Prostate gland (tissue), 2 donors: ENCODE measurements at regions not wholly inside any gene's neighbourhood (a gene's known extent, or its start where the extent isn't known, plus 50 kb on each side); places are given as distances from the start of the nearest gene placed in this dataset.

Source experiments
- DNase-seq: peaks from one replicate; pipeline ENCODE4 v3.0.0-alpha.2; 2019; ENCODE audit warnings: low spot score
- H3K27ac ChIP-seq, 2 donors: fragments of 200-600 bp; sonication (generic); 2 replicates each; pipeline ENCODE4 v1.5.1; 2017 to 2019
- H3K27me3 ChIP-seq: fragments of 200-600 bp; sonication (generic); replicated peaks from 2 replicates; pipeline ENCODE4 v1.5.1; 2019; ENCODE audit not compliant: insufficient read depth
- H3K36me3 ChIP-seq, 2 donors: fragments of 200-600 bp; sonication (generic); 1 replicate in 1 of 2; 2 replicates in 1 of 2; pipeline versions ENCODE4 v1.5.1 to v1.8.1; 2017 to 2019
- H3K4me1 ChIP-seq: fragments of 200-600 bp; sonication (generic); replicated peaks from 2 replicates; pipeline ENCODE4 v1.5.1; 2019
- H3K4me3 ChIP-seq, 2 donors: fragments of 200-600 bp; sonication (generic); 2 replicates each; pipeline ENCODE4 v1.5.1; 2017 to 2019
- H3K9me3 ChIP-seq: fragments of 200-600 bp; sonication (generic); 2 replicates; pipeline ENCODE4 v1.5.1; 2017
- CTCF ChIP-seq, 4 experiments: fragments of 200-600 bp in 2 of 4; fragments of 450-650 bp in 2 of 4; sonication (generic) in 2 of 4; IDR thresholded peaks; 1 replicate in 3 of 4; 2 replicates in 1 of 4; pipeline ENCODE4 v1.5.1; 2016 to 2019; ENCODE audit warnings: antibody characterized with exemption in 4 of 4, mild to moderate bottlenecking in 2 of 4, moderate library complexity in 2 of 4
- POLR2A ChIP-seq: fragments of 450-650 bp; IDR thresholded peaks from one replicate; pipeline ENCODE4 v1.6.1; 2016; ENCODE audit warnings: antibody characterized with exemption, mild to moderate bottlenecking
- POLR2AphosphoS5 ChIP-seq: sonication (generic); formaldehyde crosslinking; IDR thresholded peaks from one replicate; pipeline ENCODE4 v1.6.1; 2017; ENCODE audit warnings: antibody characterized with exemption
- WGBS: methylation state at CpG from one replicate; pipeline ENCODE4 v1.1.5; 2018; 5-methylcytosine and 5-hydroxymethylcytosine counted together
- intact Hi-C: fragments of 100-400 bp; cut with DNase I; formaldehyde crosslinking; loops from one replicate; pipeline ENCODE4 v1.14.2; 2022

- H3K4me1 ChIP-seq, result no peaks in the 10 kb centered on the region
- TF ChIP-seq POLR2A (no peak), POLR2AphosphoS5 (no peak), CTCF (IDR thresholded peaks at IDR 0.05) (no peak)
- no peak for DNase-seq
- no peak overlapping the region for H3K4me3 ChIP-seq
- H3K36me3 ChIP-seq, result no peaks in the 10 kb centered on the region
- no peaks in the 10 kb centered on the region for H3K9me3 ChIP-seq
- WGBS, result 98% methylated on average over 3 of the region's 3 CpGs
- H3K27me3 ChIP-seq, result no peaks in the 10 kb centered on the region
- intact Hi-C loops, result no loop called here
- no peak overlapping the region for H3K27ac ChIP-seq
These were observed 666.2 kb upstream of the FBXO33 start for GRCh38 chr14:40098468-40098867.

DNA sequence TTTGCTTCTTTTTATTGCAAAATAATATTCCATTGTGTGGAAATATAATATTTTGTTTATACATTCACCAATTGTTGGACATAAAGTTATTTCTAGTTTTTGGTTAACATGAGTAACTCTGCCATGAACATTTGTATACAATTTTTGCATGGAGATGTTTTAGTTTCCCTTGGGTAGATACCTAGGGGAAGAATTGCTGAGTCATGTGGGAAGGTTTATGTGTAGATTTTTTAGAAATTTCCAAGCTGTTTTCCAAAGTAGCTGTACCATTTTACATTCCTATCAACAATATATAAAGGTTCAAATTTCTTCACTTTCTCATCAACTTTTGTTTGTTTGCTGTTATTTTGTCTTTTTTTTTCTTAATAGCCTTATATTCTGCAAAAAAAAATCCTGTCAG, 664.7 kb upstream of the FBXO33 start:
- DNase-seq, result no peak
- no peaks in the 10 kb centered on the region for H3K9me3 ChIP-seq
- TF ChIP-seq CTCF (IDR thresholded peaks at IDR 0.05) (no peak), POLR2A (no peak)
- intact Hi-C loops, result no loop called here
- H3K27me3 ChIP-seq, result no peaks in the 10 kb centered on the region
- H3K36me3 ChIP-seq, result no peaks in the 10 kb centered on the region
- H3K27ac ChIP-seq, result no peak overlapping the region
- no peaks in the 10 kb centered on the region for H3K4me1 ChIP-seq
- H3K4me3 ChIP-seq, result no peak overlapping the region

- Histone ChIP-seq H3K4me3 (no peak overlapping the region), H3K27ac (no peak overlapping the region), H3K4me1 (no peaks in the 10 kb centered on the region), H3K27me3 (no peaks in the 10 kb centered on the region), H3K9me3 (no peaks in the 10 kb centered on the region), H3K36me3 (no peaks in the 10 kb centered on the region)
- TF ChIP-seq POLR2AphosphoS5 (no peak), CTCF (IDR thresholded peaks at IDR 0.05) (no peak), POLR2A (no peak)
- intact Hi-C loops, result no loop called here
- 78% methylated on average over 1 of the region's 1 CpG for WGBS
- no peak for DNase-seq
These were observed 661.6 kb upstream of the FBXO33 start for GRCh38 chr14:40093800-40094199.

DNA sequence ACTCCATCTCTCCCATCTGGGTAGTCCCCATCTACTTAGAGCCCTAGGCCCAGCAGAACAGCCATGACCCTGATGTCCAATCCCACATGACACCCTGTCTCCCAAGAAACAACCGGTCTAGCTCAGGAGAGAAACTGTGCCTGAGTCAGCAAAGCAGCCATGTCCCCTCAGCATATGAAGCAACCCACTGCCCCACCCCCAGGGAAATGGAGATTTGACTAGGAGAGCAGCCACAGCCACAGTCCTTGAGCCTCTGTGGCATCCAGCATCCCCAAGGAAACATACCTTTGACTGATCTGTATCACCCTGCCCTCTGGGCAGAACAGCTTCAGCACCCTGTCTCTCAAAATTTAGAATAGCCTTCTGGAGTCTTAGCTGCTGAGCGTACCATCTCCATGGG, 641.9 kb upstream of the FBXO33 start:
- Histone ChIP-seq H3K27me3 (no peaks in the 10 kb centered on the region), H3K36me3 (no peaks in the 10 kb centered on the region), H3K4me1 (no peaks in the 10 kb centered on the region), H3K9me3 (no peaks in the 10 kb centered on the region), H3K27ac (no peak overlapping the region), H3K4me3 (no peak overlapping the region)
- TF ChIP-seq POLR2AphosphoS5 (no peak), POLR2A (no peak)
- intact Hi-C loops, result no loop called here
- WGBS, result 97% methylated on average over 2 of the region's 2 CpGs
- no peak for DNase-seq

DNA sequence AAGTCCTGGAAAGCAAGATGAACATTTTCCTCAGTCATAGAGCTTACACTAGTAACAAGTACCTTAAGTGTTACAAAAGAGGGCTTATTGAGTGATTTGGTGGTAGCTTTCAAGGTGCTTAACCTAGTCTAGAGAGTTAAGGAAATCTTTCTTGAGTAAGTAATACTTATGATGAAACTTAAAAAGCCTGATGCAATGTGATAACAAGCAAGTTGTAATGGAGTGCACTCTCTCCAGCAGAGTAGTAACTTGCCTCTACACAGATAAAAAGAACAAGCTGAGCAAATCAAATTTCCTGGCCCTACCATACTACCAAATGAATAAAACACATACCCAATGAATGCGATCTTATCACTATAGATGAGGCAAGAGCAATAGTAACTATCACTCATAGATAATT, 639.9 kb upstream of the FBXO33 start:
- Histone ChIP-seq H3K4me3 (no peak overlapping the region), H3K36me3 (no peaks in the 10 kb centered on the region), H3K27me3 (no peaks in the 10 kb centered on the region), H3K27ac (no peak overlapping the region), H3K4me1 (no peaks in the 10 kb centered on the region), H3K9me3 (no peaks in the 10 kb centered on the region)
- TF ChIP-seq CTCF (IDR thresholded peaks at IDR 0.05), result no peak
- TF ChIP-seq POLR2AphosphoS5, result no peak
- no peak for TF ChIP-seq POLR2A
- intact Hi-C loops, result no loop called here
- WGBS, result 97% methylated on average over 1 of the region's 1 CpG
- DNase-seq, result no peak
